GM19351 (cell line): ENCODE measurements at regions not wholly inside any gene's neighbourhood (a gene's known extent, or its start where the extent isn't known, plus 50 kb on each side); places are given as distances from the start of the nearest gene placed in this dataset.
"Not testable (repeated sequence)": the region's sequence is repeated elsewhere in the genome, so short reads cannot be mapped to it uniquely, and the experiment has no call there.

Experiments used
- ATAC-seq: cut with Tn5 transposase; IDR thresholded peaks from one replicate; pipeline ENCODE4 v1.9.1; 2021; ENCODE audit warnings: mild to moderate bottlenecking, moderate library complexity; ENCODE audit not compliant: unreplicated experiment

- peak; percentile 86 for ATAC-seq
These were observed 236.5 kb downstream of the GLUD2 start for GRCh38 chrX:121283921-121284320.

- no peak for ATAC-seq
These were observed 251.1 kb downstream of the GLUD2 start for GRCh38 chrX:121298499-121298898.

GRCh38 chrX:121301356-121301755, 253.9 kb downstream of the GLUD2 start:
- no peak for ATAC-seq

- no peak for ATAC-seq
These were observed 254.4 kb downstream of the GLUD2 start for GRCh38 chrX:121301822-121302221.

GRCh38 chrX:121307449-121307848, 260.0 kb downstream of the GLUD2 start:
- ATAC-seq, result peak; percentile 78

- ATAC-seq, result peak; percentile 77
These were observed 260.9 kb downstream of the GLUD2 start for GRCh38 chrX:121308276-121308805.

- ATAC-seq, result no peak
These were observed 263.4 kb downstream of the GLUD2 start for GRCh38 chrX:121310820-121311219.

GRCh38 chrX:121320441-121320840, 273.0 kb downstream of the GLUD2 start:
- ATAC-seq, result no peak

- ATAC-seq, result no peak
These were observed 274.7 kb downstream of the GLUD2 start for GRCh38 chrX:121322159-121322558.

GRCh38 chrX:121323337-121323736, 275.9 kb downstream of the GLUD2 start:
- no peak for ATAC-seq

GRCh38 chrX:121333942-121334341, 286.5 kb downstream of the GLUD2 start:
- peak; percentile 57 for ATAC-seq

- no peak for ATAC-seq
These were observed 289.5 kb downstream of the GLUD2 start for GRCh38 chrX:121336831-121337421.

- ATAC-seq, result no peak
These were observed 290.4 kb downstream of the GLUD2 start for GRCh38 chrX:121337816-121338215.

- no peak for ATAC-seq
These were observed 301.9 kb downstream of the GLUD2 start for GRCh38 chrX:121349263-121349662.

- no peak for ATAC-seq
These were observed 308.9 kb downstream of the GLUD2 start for GRCh38 chrX:121356139-121356849.

GRCh38 chrX:121356850-121357171, 309.4 kb downstream of the GLUD2 start:
- no peak for ATAC-seq

- ATAC-seq, result no peak
These were observed 312.9 kb downstream of the GLUD2 start for GRCh38 chrX:121360280-121360679.

GRCh38 chrX:121365572-121366161, 318.3 kb downstream of the GLUD2 start:
- no peak for ATAC-seq

GRCh38 chrX:121374471-121374870, 327.1 kb downstream of the GLUD2 start:
- no peak for ATAC-seq

GRCh38 chrX:121381915-121382314, 334.5 kb downstream of the GLUD2 start:
- not testable (repeated sequence) for ATAC-seq

GRCh38 chrX:121389976-121390714, 342.7 kb downstream of the GLUD2 start:
- ATAC-seq, result no peak
